ENCODE measurements at regions not wholly inside any gene's neighbourhood (a gene's known extent, or its start where the extent isn't known, plus 50 kb on each side); places are given as distances from the start of the nearest gene placed in this dataset.

DNA sequence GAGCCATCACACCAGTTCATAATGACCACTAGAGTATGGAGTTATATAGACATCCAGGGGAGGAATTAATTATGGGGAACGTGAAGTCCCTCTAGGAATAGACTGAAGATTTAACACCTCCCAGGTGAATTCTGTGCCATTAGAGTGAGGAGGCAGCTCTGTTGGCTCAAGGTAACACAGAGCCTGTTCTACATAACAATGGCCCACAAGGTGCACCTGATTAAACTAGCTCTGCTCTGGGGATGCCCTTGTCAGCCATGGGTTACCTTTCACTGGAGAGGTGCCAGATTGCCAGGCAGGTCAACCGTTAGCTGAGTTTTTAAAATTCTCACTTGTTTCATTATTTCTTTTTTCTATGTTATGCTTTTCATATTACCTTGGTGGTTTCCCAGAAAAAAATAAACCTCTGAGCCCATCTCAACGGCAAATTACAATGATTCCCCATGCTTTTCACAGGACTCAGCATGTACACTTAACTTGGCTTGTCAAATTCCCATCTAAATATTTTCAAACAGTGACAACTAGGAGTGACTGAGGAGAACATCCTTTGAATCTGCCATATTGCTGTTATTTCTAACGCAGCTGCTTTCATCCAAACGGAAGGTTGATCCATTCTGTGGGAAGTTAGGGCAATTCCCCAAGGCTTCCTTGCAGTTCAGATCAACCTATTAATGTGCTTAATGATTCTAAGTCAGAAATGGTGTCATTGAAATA, 512.9 kb downstream of the MCTP2 start:
- H3K36me3 Mint-ChIP-seq: no peaks in the 10 kb centered on the region
- H3K9me3 Mint-ChIP-seq: no peaks in the 10 kb centered on the region

DNA sequence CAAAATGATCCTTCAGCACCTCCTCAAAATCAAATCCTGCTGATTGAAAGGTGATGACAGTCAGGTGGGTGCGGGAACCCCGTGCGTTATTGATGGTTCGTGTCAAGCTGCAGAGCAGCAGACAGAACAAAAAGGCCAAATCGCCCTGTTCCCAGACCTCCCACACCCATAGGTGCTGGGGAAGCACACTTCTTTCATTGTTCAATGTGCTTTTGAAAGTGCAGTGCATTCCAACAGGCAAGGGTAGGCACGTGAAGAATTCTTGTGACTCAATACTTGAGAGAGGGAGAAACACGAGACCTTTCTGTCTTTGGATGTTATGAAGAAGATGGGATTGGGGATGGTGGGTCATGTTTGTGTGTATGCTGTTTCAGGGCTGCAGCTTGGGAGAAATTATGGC, 514.0 kb downstream of the MCTP2 start:
- no peaks in the 10 kb centered on the region for H3K9me3 Mint-ChIP-seq
- no peak overlapping the region for H3K27ac Mint-ChIP-seq
- H3K36me3 Mint-ChIP-seq: no peaks in the 10 kb centered on the region
- H3K4me1 Mint-ChIP-seq: no peaks in the 10 kb centered on the region
- H3K4me3 Mint-ChIP-seq: no peak overlapping the region
- H3K27me3 Mint-ChIP-seq: no peaks in the 10 kb centered on the region
- DNase-seq: no peak

More for the DNA sequence above, 512.9 kb downstream of the MCTP2 start:
- Mint-ChIP-seq H3K4me3 (no peak overlapping the region), H3K27ac (no peak overlapping the region), H3K27me3 (no peaks in the 10 kb centered on the region), H3K4me1 (no peaks in the 10 kb centered on the region)
- no peak for DNase-seq

DNA sequence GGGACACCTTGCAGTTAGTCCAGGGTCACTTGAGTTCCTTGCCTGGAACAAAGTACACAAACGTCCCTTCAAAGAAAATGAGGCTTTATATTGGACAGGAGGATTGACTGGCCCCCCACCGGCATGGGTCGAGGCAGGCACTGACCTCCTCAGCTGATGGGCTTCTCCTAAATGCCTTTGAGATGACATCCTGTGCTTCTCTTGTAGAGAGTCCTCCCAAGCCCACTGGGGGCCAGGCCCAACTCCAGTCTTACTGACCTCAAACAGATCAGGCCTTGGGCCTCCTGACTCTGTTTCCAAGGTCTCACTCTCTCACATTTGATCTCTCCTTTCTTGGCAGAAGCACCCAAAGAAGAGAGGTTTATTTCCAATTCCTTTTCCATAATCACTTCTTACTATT, 516.1 kb downstream of the MCTP2 start:
- DNase-seq: no peak
- H3K36me3 Mint-ChIP-seq: no peaks in the 10 kb centered on the region
- no peaks in the 10 kb centered on the region for H3K9me3 Mint-ChIP-seq
- no peak overlapping the region for H3K27ac Mint-ChIP-seq
- H3K4me1 Mint-ChIP-seq: no peaks in the 10 kb centered on the region
- H3K4me3 Mint-ChIP-seq: no peak overlapping the region
- no peaks in the 10 kb centered on the region for H3K27me3 Mint-ChIP-seq

DNA sequence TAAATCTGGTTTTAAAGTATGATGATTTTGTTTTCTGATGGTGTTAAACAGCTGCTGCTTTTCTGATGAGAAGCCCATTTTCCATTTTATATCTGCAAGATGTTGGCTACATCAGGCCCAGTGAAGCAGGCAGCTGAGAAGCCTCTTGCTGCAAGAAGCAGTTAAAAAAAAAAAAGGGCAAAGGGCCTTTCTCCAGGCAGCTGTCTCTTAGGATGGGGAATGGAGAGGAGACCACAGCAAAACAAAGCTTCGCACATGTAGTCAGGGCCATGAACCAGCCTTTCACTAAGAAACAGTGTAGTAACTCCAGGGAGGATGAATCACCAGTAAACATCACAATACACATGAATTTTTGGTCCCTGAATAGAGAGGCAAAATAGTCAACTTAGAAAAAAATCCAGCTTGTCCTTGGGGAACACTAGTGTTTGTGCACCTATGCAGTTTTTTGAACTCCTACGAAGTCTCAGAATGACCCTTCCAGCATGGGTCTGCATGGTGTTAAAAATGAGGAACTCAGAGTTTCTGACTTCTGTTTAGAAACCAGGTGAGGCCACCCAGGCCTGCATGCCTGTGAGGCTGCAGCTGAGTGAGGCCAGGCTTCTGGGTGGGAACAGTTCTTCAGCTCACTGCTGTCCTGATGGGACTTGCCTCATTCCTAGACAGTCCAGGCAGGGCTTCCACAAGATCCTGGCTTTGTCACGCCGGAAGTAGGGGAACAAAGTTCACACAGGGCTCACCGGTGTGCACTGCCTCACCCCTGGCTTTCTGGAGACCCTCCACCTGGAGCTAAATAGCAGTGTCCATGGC, 518.7 kb downstream of the MCTP2 start:
- H3K27me3 Mint-ChIP-seq: no peaks in the 10 kb centered on the region
- H3K27ac Mint-ChIP-seq: no peak overlapping the region
- H3K36me3 Mint-ChIP-seq: no peaks in the 10 kb centered on the region
- H3K9me3 Mint-ChIP-seq: no peaks in the 10 kb centered on the region
- DNase-seq: no peak
- no peak overlapping the region for H3K4me3 Mint-ChIP-seq
- H3K4me1 Mint-ChIP-seq: no peaks in the 10 kb centered on the region

DNA sequence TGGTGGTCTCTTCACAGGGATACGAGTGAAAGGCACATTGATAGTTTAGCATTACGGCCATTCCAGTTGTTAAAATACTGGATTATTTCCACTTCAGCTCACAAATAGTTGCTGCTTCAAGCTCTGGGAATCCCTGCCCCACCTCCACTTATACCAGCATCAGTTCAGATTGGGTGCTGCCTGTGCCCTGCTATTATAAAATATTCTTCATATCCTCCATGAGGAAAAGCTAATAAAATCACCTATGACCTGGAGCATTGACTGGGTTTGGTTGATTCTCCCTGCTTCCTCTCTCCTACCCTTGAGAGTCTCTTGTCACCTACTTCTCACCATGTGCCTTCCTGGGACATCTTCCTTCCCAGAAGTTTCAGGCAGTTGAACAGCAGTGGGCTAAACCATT, 529.0 kb downstream of the MCTP2 start:
- H3K4me1 Mint-ChIP-seq: no peaks in the 10 kb centered on the region
- H3K27ac Mint-ChIP-seq: no peak overlapping the region
- no peak overlapping the region for H3K4me3 Mint-ChIP-seq
- H3K27me3 Mint-ChIP-seq: peaks cover 7% of the 10 kb centered on the region
- no peaks in the 10 kb centered on the region for H3K9me3 Mint-ChIP-seq
- no peaks in the 10 kb centered on the region for H3K36me3 Mint-ChIP-seq
- DNase-seq: no peak

DNA sequence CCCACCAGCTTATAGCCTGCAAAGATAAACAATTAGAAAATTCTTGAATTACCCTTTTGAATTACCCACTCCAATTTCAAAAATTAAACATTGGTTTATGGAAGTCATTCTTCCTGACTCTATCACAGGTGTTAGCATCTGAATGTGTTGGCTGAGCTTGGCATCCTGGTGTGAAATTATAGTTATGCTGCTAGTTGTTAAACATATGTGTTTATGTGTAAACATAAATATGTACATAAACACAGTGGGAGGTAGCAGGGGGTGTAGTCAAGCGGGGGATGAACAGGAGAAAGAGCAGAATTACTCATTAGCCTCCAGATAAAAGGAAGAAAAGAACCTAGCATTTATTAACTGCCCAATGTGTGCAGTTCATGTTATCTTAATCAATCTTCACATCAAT, 530.2 kb downstream of the MCTP2 start:
- Mint-ChIP-seq H3K4me1 (no peaks in the 10 kb centered on the region), H3K4me3 (no peak overlapping the region), H3K27ac (no peak overlapping the region), H3K9me3 (no peaks in the 10 kb centered on the region), H3K27me3 (peaks cover 10% of the 10 kb centered on the region), H3K36me3 (no peaks in the 10 kb centered on the region)
- no peak for DNase-seq

DNA sequence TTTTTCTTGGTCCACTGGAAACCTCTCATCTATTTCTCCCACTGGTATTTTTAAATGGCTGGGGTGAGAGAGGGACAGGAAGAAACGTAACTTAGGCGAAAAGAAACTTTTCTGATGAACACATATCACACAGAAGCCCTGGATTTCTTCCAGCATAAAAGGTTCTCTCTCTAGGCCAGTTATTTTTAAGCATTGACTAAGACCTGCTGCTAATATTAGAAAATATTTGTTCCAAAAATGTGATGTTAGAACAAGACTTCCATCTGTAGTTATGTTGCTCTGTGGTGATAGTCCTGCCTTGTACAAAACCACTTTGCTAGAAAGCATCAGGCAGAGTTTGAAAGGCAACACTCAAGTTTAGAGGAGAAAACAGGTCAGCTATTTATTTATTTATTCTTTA, 537.7 kb downstream of the MCTP2 start:
- H3K9me3 Mint-ChIP-seq: no peaks in the 10 kb centered on the region
- H3K4me1 Mint-ChIP-seq: no peaks in the 10 kb centered on the region
- H3K36me3 Mint-ChIP-seq: no peaks in the 10 kb centered on the region
- peaks cover 6% of the 10 kb centered on the region for H3K27me3 Mint-ChIP-seq
- H3K27ac Mint-ChIP-seq: no peak overlapping the region
- DNase-seq: no peak
- no peak overlapping the region for H3K4me3 Mint-ChIP-seq

DNA sequence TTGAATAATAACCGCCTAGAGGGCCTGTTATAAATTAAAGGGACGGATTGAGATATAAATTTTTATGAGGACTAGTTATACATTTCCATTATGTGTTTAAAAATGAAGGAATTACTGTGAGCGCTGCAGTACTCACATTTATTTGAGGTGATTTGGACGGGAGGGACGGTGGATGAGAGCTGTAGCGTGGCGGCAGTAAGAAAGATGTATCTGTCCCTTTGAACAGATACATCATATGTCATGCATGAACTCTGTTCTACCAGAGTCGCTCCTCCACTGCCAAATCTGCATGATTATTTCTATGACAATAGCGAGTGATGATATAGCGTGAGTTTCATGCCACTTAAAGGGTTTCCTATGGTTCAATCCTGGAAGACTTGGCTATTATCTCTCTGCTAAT, 538.8 kb downstream of the MCTP2 start:
- H3K4me1 Mint-ChIP-seq: no peaks in the 10 kb centered on the region
- no peaks in the 10 kb centered on the region for H3K9me3 Mint-ChIP-seq
- no peak overlapping the region for H3K27ac Mint-ChIP-seq
- H3K36me3 Mint-ChIP-seq: no peaks in the 10 kb centered on the region
- H3K27me3 Mint-ChIP-seq: peaks cover 5% of the 10 kb centered on the region
- H3K4me3 Mint-ChIP-seq: no peak overlapping the region
- DNase-seq: no peak

DNA sequence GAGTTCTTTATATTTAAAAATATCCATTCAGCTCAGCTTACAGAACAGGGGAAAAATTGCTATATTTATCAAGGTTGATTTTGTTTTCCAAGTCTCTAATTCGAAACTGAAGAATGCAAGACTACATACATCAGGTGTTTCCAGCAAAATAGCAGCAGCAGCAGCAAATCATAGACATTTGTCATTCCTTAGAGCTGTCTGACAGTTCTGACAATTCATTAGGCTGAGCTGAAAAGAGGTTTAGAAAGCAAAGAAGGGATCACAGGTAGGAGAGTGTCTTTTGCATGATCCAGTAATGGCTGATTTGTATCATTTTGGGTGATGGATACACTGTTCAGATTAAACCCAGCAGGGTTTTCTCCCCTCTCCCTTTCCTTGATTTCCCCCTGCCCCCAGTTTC, 545.7 kb downstream of the MCTP2 start:
- peaks cover 19% of the 10 kb centered on the region for H3K27me3 Mint-ChIP-seq
- no peak overlapping the region for H3K4me3 Mint-ChIP-seq
- H3K4me1 Mint-ChIP-seq: no peaks in the 10 kb centered on the region
- H3K27ac Mint-ChIP-seq: no peak overlapping the region
- peaks cover 1% of the 10 kb centered on the region for H3K9me3 Mint-ChIP-seq
- no peaks in the 10 kb centered on the region for H3K36me3 Mint-ChIP-seq
- no peak for DNase-seq

DNA sequence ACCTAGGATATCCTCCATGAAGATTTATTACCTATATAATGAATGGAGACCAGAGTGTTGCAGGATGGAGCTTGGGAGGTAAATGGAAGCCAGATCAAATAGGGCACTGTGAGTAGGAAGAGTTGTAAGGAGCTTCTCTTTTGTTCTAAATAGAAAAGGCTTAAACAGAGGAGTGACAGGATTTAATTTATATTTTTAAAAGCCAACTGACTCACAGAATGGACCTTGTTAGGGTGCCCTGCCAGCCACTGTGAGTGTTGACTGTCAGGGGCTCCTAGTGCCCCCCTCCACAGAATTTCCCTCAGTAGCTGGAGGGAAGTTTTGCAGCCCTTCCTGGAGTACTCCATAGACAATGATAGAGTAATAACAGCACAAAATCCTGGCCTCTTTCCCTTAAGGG, 547.5 kb downstream of the MCTP2 start:
- peaks cover 1% of the 10 kb centered on the region for H3K9me3 Mint-ChIP-seq
- no peak for DNase-seq
- peaks cover 19% of the 10 kb centered on the region for H3K27me3 Mint-ChIP-seq
- no peaks in the 10 kb centered on the region for H3K4me1 Mint-ChIP-seq
- no peaks in the 10 kb centered on the region for H3K36me3 Mint-ChIP-seq
- H3K4me3 Mint-ChIP-seq: no peak overlapping the region
- H3K27ac Mint-ChIP-seq: no peak overlapping the region

DNA sequence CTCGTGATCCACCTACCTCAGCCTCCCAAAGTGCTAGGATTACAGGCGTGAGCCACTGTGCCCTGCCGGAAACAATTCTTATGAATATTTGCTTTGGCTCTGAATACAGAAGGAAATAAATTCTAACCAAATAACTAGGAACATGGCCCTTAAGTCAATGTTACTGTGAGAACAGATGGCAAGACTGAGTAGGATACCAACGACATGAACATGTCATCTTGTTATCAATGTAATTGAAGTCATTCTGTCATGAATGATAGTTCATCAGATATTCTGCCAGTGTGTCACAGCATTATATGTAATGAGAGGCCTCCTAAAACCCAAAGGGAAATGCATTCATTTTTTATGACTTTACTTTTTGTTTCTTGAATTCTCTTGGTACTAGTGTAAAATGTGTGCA, 548.8 kb downstream of the MCTP2 start:
- Mint-ChIP-seq H3K27ac (no peak overlapping the region), H3K9me3 (peaks cover 1% of the 10 kb centered on the region), H3K27me3 (peaks cover 19% of the 10 kb centered on the region), H3K36me3 (no peaks in the 10 kb centered on the region), H3K4me1 (no peaks in the 10 kb centered on the region), H3K4me3 (no peak overlapping the region)
- DNase-seq: no peak

DNA sequence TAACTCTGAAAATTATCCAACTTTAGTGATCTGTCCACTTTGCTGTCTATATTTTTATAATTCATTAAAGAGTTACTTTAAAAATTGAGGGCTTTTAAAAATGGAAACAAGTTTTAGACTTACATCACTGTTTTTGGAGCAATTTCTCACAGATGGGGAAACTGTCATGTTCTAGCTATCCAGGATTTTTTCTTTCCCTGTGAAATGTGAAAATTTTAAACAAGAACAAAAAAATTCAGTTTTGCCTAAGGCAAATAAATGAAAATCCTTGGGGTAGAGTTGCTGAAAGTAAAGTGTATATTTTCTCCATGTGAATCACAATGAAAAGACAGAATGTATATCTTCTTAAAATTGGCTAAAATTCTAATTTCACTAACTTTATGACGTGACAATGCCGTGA, 553.7 kb downstream of the MCTP2 start:
- no peak overlapping the region for H3K27ac Mint-ChIP-seq
- no peaks in the 10 kb centered on the region for H3K4me1 Mint-ChIP-seq
- H3K36me3 Mint-ChIP-seq: peaks cover 1% of the 10 kb centered on the region
- no peak for DNase-seq
- H3K9me3 Mint-ChIP-seq: peaks cover 1% of the 10 kb centered on the region
- no peak overlapping the region for H3K4me3 Mint-ChIP-seq
- peaks cover 7% of the 10 kb centered on the region for H3K27me3 Mint-ChIP-seq

DNA sequence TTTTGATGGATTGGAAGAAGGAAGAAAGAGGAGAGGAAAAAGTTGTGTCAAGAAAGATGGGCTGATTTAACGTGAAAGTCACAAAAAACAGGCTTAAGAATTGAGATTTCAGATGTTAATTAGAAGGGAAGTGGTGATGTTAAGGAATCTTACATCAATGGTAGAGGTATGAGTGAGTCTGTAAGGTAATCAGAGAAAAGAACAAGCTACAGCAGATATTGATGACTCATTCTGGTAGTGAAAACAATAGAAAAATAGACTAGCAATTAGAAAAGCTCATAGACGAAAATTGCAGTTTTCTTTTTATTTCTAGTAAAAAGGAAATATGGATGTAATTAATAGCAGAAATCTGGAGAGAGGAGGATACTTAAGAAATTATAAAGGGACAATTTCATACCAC, 559.6 kb downstream of the MCTP2 start:
- H3K27me3 Mint-ChIP-seq: peaks cover 3% of the 10 kb centered on the region
- peaks cover 1% of the 10 kb centered on the region for H3K36me3 Mint-ChIP-seq
- no peaks in the 10 kb centered on the region for H3K9me3 Mint-ChIP-seq
- no peak overlapping the region for H3K4me3 Mint-ChIP-seq
- DNase-seq: no peak
- no peaks in the 10 kb centered on the region for H3K4me1 Mint-ChIP-seq
- no peak overlapping the region for H3K27ac Mint-ChIP-seq

DNA sequence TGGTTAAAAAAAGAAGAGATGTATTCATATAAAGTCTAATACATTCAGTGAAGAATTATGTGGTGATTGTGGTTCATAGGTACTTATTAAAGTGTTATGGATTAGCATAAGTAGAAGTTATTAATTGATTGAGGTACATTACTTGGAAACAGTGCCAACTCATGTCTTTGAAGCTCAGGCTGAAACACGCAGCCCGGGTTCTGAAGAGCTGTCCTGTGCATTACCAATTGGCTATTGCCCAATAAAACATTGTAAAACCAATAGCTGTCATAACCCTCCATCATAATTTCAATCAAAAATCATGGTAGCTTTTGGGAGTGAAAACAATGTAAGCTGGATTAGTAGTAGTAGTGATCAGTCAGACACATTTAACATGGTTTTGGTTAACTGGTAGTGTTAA, 560.1 kb downstream of the MCTP2 start:
- peaks cover 1% of the 10 kb centered on the region for H3K36me3 Mint-ChIP-seq

DNA sequence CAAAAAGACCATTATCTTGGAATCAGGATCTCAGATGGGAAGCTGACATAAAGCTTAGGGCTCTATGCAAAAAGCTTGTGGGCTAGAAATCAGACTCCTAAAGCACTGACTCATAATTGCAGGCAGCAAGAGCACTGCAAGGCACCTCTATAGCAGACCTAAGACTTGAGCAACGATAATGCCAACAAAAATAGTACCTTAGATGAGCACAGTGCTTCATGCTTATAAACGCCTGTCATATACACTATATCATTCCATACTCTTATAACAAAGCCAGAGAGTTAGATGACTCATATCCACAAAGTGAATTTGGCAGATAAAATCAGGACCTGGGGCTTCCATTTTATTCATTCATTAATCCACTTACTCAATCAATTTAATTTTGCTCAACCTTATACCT, 560.8 kb downstream of the MCTP2 start:
- Mint-ChIP-seq H3K36me3 (peaks cover 1% of the 10 kb centered on the region), H3K4me3 (no peak overlapping the region), H3K27ac (no peak overlapping the region), H3K27me3 (peaks cover 3% of the 10 kb centered on the region), H3K9me3 (no peaks in the 10 kb centered on the region), H3K4me1 (no peaks in the 10 kb centered on the region)
- no peak for DNase-seq

More for the DNA sequence above, 560.1 kb downstream of the MCTP2 start:
- Mint-ChIP-seq H3K9me3 (no peaks in the 10 kb centered on the region), H3K4me1 (no peaks in the 10 kb centered on the region), H3K27ac (no peak overlapping the region), H3K4me3 (no peak overlapping the region), H3K27me3 (peaks cover 3% of the 10 kb centered on the region)
- DNase-seq: no peak

DNA sequence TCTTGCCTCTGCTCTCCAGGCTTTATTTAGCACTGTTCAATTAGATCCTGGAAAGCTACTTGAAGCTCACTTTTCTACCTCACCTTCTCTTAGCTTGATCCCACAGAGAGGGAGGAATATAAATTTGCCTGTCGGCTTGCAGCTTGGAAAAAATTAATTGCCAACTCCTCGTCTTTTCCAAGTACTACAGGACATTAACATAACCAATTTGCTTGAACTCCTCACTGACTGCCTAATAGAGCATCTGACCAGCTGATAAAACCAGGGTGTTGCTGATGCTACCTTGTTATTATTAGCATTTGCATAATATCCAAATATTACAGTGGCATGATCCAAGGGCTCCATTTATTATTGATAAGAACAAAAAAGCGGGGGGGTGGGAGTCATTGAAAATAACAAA, 561.8 kb downstream of the MCTP2 start:
- peaks cover 3% of the 10 kb centered on the region for H3K27me3 Mint-ChIP-seq
- H3K9me3 Mint-ChIP-seq: peaks cover 2% of the 10 kb centered on the region
- DNase-seq: no peak
- no peak overlapping the region for H3K27ac Mint-ChIP-seq
- peaks cover 1% of the 10 kb centered on the region for H3K36me3 Mint-ChIP-seq
- H3K4me3 Mint-ChIP-seq: no peak overlapping the region
- H3K4me1 Mint-ChIP-seq: no peaks in the 10 kb centered on the region
